Colonic mucosa (tissue), 4 donors: ENCODE measurements at regions not wholly inside any gene's neighbourhood (a gene's known extent, or its start where the extent isn't known, plus 50 kb on each side); places are given as distances from the start of the nearest gene placed in this dataset.
"Not testable (repeated sequence)": the region's sequence is repeated elsewhere in the genome, so short reads cannot be mapped to it uniquely, and the experiment has no call there.

Experiments
- DNase-seq: peaks from one replicate; pipeline ENCODE4 v3.0.0-alpha.2; 2020
- H3K27ac ChIP-seq: fragments of 200-600 bp; one replicate; pipeline ENCODE4 v1.8.0; 2021
- H3K27me3 ChIP-seq: fragments of 200-600 bp; one replicate; pipeline ENCODE4 v1.8.0; 2021
- H3K36me3 ChIP-seq: fragments of 200-600 bp; one replicate; pipeline ENCODE4 v1.8.0; 2021
- H3K4me1 ChIP-seq: fragments of 200-600 bp; one replicate; pipeline ENCODE4 v1.8.0; 2021; ENCODE audit warnings: mild to moderate bottlenecking
- H3K4me3 ChIP-seq: fragments of 200-600 bp; one replicate; pipeline ENCODE4 v1.8.0; 2021
- H3K9ac ChIP-seq, 2 donors: one replicate each; pipeline ENCODE4 v1.7.0; 2013; ENCODE audit warnings: control low read depth in 2 of 2, low read depth in 2 of 2, low read length in 2 of 2
- H3K9me3 ChIP-seq: fragments of 200-600 bp; one replicate; pipeline ENCODE4 v1.8.0; 2021
- CTCF ChIP-seq: fragments of 200-600 bp; IDR thresholded peaks from one replicate; pipeline ENCODE4 v1.8.0; 2022; ENCODE audit warnings: antibody characterized with exemption, mild to moderate bottlenecking
- intact Hi-C: fragments of 100-400 bp; cut with DNase I; formaldehyde crosslinking; loops from one replicate; pipeline ENCODE4 v1.14.1; 2022
- donor health status: healthy.
- donor health status: DM: no; HTN: no; CAD: no.
- donor health status: DM: no; HTN: no; CAD: no.

DNA sequence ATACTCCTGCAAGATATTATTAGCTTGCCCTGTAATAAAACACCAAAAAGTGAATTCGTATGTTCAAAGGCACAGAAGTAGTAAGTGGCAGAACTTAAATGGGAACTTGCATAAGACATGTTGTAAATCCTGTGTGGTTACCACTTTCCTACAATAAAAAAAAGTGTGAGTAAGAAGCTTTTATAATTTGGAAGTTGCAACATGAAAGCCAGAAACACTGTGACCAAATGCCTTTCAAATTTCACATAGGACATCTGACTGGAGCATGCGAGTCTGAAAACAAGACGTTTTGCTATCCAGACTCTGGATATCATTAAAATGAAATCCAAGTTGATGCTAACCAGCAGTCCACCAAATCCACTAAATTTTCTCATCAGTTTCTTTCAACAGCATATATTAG, 886.2 kb upstream of the NRXN1 start:
- intact Hi-C loops, result no loop called here
- no peaks in the 10 kb centered on the region for H3K36me3 ChIP-seq
- H3K4me1 ChIP-seq, result no peaks in the 10 kb centered on the region

DNA sequence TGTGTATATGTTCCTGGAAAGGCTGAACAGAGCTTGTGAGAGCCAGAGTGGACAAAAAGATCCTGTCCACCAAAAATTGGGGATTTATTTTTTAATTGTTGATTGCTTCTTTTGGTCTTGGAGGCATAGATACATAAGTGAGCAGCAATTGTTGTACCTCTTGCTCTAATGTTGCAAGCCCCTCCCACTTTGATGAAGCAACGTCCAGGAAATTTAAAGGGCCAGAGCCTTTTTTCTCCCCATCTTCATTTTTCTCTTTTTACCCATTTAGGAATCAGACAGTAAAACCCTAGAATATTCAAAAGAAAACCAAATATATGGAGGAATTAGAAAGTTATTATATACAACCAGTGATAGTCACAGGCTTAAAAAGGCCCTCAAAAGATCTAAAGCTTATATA, 871.8 kb upstream of the NRXN1 start:
- Histone ChIP-seq H3K27me3 (no peaks in the 10 kb centered on the region), H3K27ac (no peak overlapping the region), H3K36me3 (no peaks in the 10 kb centered on the region), H3K4me3 (no peak overlapping the region), H3K4me1 (no peaks in the 10 kb centered on the region), H3K9me3 (no peaks in the 10 kb centered on the region), H3K9ac (no peak overlapping the region)
- intact Hi-C loops, result no loop called here
- DNase-seq, result no peak
- no peak for TF ChIP-seq CTCF

More for the DNA sequence above, 886.2 kb upstream of the NRXN1 start:
- Histone ChIP-seq H3K9ac (no peak overlapping the region), H3K27ac (no peak overlapping the region), H3K9me3 (no peaks in the 10 kb centered on the region), H3K4me3 (no peak overlapping the region), H3K27me3 (no peaks in the 10 kb centered on the region)
- no peak for TF ChIP-seq CTCF
- no peak for DNase-seq

DNA sequence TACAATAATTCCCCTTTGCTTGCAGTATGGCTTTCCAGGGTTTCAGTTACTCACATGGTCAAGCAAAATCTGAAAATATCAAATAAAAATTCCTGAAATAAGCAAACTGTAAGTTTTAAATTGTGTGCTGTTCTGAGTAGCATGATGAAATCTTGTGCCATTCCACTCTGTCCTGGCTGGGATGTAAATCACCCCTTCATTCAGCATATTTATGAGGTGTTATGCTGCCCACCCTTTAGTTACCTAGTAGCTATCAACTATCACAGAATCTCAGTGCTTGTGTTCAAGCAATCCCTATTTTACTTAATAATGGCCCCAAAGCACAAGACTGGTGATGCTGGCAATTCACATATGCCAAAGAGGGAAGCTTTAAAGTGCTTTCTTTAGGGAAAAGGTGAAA, 867.7 kb upstream of the NRXN1 start:
- no peaks in the 10 kb centered on the region for H3K27me3 ChIP-seq
- DNase-seq, result no peak
- H3K27ac ChIP-seq, result no peak overlapping the region
- no peaks in the 10 kb centered on the region for H3K36me3 ChIP-seq
- H3K4me1 ChIP-seq, result no peaks in the 10 kb centered on the region
- intact Hi-C loops, result no loop called here
- no peaks in the 10 kb centered on the region for H3K9me3 ChIP-seq
- no peak overlapping the region for H3K9ac ChIP-seq
- no peak overlapping the region for H3K4me3 ChIP-seq
- TF ChIP-seq CTCF, result no peak

DNA sequence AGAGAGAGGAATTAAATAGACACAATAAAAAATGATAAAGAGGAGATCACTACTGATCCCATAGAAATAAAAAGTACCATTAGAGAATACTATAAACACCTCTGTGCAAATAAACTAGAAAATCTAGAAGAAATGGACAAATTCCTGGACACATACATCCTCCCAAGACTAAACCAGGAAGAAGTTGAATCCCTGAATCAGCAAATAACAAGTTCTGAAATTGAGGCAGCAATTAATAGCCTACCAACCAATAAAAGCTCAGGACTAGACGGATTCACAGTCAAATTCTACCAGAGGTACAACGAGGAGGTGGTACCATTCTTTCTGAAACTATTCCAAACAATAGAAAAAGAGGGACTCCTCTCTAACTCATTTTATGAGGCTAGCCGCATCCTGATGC, 862.7 kb upstream of the NRXN1 start:
- intact Hi-C loops, H3K27ac ChIP-seq, H3K36me3 ChIP-seq, H3K27me3 ChIP-seq, H3K4me3 ChIP-seq, H3K4me1 ChIP-seq, H3K9me3 ChIP-seq, H3K9ac ChIP-seq, DNase-seq: not testable (repeated sequence)

DNA sequence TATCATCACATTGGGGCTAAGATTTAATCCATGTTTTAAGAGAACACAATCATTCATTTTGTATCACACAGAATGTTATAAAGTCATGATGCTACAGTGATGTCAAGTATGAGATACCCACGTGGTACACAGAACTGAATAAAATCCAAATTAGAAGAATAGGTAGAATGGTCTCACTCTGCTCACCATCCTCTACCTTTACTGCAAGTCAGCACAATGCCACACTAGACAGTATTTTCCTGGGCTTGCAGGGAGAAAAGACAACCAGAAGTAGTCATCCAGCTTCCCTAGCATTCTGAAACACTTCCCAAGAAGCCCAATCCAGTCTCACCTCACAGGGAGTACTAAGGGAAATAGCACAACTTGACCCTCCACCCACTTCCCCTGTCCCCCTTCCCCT, 856.2 kb upstream of the NRXN1 start:
- no peak for DNase-seq
- no peaks in the 10 kb centered on the region for H3K4me1 ChIP-seq
- no peaks in the 10 kb centered on the region for H3K9me3 ChIP-seq
- no peaks in the 10 kb centered on the region for H3K27me3 ChIP-seq
- H3K36me3 ChIP-seq, result no peaks in the 10 kb centered on the region
- no peak overlapping the region for H3K4me3 ChIP-seq
- no peak for TF ChIP-seq CTCF
- intact Hi-C loops, result no loop called here
- no peak overlapping the region for H3K9ac ChIP-seq
- H3K27ac ChIP-seq, result no peak overlapping the region

GRCh38 chr2:51881673-51882072, 849.7 kb upstream of the NRXN1 start:
- Histone ChIP-seq H3K9ac (no peak overlapping the region), H3K27ac (no peak overlapping the region), H3K27me3 (no peaks in the 10 kb centered on the region), H3K36me3 (no peaks in the 10 kb centered on the region), H3K4me3 (no peak overlapping the region), H3K4me1 (no peaks in the 10 kb centered on the region), H3K9me3 (no peaks in the 10 kb centered on the region)
- intact Hi-C loops, result no loop called here
- no peak for DNase-seq
- TF ChIP-seq CTCF, result no peak
